Immature natural killer cell (primary cell): ENCODE measurements at regions not wholly inside any gene's neighbourhood (a gene's known extent, or its start where the extent isn't known, plus 50 kb on each side); places are given as distances from the start of the nearest gene placed in this dataset.

ENCODE experiments used
- DNase-seq, 3 donors: peaks; one replicate each; pipeline ENCODE4 v3.0.0; 2022; ENCODE audit warnings: mixed read lengths in 1 of 3
- H3K27ac Mint-ChIP-seq, 6 donors: one replicate each; pipeline ENCODE4 v1.8.0; 2020; ENCODE audit warnings: mixed read lengths in 6 of 6, mild to moderate bottlenecking in 5 of 6, inconsistent platforms in 4 of 6, moderate library complexity in 3 of 6
- H3K27me3 Mint-ChIP-seq, 3 donors: one replicate each; pipeline ENCODE4 v1.8.0; 2020 to 2021; ENCODE audit warnings: low read depth in 3 of 3, mild to moderate bottlenecking in 3 of 3, mixed read lengths in 3 of 3, moderate library complexity in 3 of 3, inconsistent platforms in 1 of 3
- H3K36me3 Mint-ChIP-seq, 3 donors: one replicate each; pipeline ENCODE4 v1.8.0; 2020; ENCODE audit warnings: mixed read lengths in 3 of 3, inconsistent platforms in 2 of 3, mild to moderate bottlenecking in 2 of 3
- H3K4me1 Mint-ChIP-seq, 2 donors: one replicate each; pipeline ENCODE4 v1.8.0; 2020; ENCODE audit warnings: inconsistent platforms in 2 of 2, mild to moderate bottlenecking in 2 of 2, mixed read lengths in 2 of 2, moderate library complexity in 1 of 2
- H3K4me3 Mint-ChIP-seq, 5 donors: one replicate each; pipeline ENCODE4 v1.8.0; 2020; ENCODE audit warnings: mild to moderate bottlenecking in 5 of 5, mixed read lengths in 5 of 5, inconsistent platforms in 3 of 5, moderate library complexity in 3 of 5
- H3K9me3 Mint-ChIP-seq, 6 donors: one replicate each; pipeline ENCODE4 v1.8.0; 2020; ENCODE audit warnings: mild to moderate bottlenecking in 6 of 6, mixed read lengths in 6 of 6, inconsistent platforms in 4 of 6, moderate library complexity in 3 of 6

GRCh38 chr5:174827558-174827957, 103.2 kb downstream of the MSX2 start:
- no peak overlapping the region for H3K4me3 Mint-ChIP-seq
- no peak for DNase-seq
- H3K36me3 Mint-ChIP-seq, result no peaks in the 10 kb centered on the region
- peaks cover 0 to 7% (median 2%) of the 10 kb centered on the region in 3 donors for H3K27me3 Mint-ChIP-seq
- H3K4me1 Mint-ChIP-seq, result no peaks in the 10 kb centered on the region
- peaks cover 0 to 7% (median 0%) of the 10 kb centered on the region in 6 donors for H3K9me3 Mint-ChIP-seq
- no peak overlapping the region for H3K27ac Mint-ChIP-seq

DNA sequence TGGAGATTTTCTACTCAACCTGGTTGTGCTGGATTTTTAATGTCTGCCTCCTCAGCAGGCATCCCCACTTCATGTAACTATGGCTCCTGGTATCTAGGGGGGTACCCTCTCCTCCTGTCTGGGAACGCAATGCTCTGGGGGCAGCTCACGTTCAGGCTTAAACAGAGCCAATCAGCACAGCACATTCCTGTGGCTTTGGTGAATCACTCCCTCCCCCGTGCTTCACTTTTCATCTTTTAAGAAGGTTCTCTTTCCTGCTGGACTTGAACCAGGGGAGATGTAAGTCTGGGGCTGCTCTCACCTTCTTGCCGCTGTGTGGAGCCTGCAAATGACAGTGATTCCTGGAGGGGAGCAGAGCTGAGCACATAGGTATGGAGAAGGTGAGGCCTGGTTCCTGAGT, 101.2 kb downstream of the MSX2 start:
- no peak overlapping the region for H3K4me3 Mint-ChIP-seq

DNA sequence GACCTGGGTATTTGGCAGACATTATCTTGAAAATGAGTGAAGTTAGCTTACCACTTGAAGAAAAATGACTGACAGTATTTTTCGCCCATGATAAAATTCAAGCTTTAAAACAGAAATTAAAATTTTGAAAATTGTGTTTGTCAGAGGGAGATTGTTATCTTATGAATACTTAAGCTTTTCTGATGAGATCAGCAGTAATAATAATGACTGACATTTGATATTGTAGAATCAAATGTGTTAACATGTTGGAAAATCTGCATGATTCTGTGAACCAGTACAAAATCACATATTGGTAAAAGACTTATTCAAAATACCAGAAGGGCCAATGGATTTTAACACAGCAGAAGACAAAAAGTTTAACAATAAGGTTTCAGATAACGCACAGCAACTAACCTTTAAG, 94.0 kb downstream of the MSX2 start:
- peaks cover 0 to 6% (median 0%) of the 10 kb centered on the region in 3 donors for H3K36me3 Mint-ChIP-seq
- peaks cover 0 to 7% (median 0%) of the 10 kb centered on the region in 6 donors for H3K9me3 Mint-ChIP-seq
- H3K4me1 Mint-ChIP-seq, result no peaks in the 10 kb centered on the region
- H3K27ac Mint-ChIP-seq, result no peak overlapping the region
- H3K4me3 Mint-ChIP-seq, result no peak overlapping the region
- DNase-seq, result no peak
- peaks cover 0 to 8% (median 3%) of the 10 kb centered on the region in 3 donors for H3K27me3 Mint-ChIP-seq

More for the DNA sequence above, 101.2 kb downstream of the MSX2 start:
- Mint-ChIP-seq H3K9me3 (peaks cover 0 to 4% (median 0%) of the 10 kb centered on the region in 6 donors), H3K27me3 (peaks cover under 1 to 7% (median 2%) of the 10 kb centered on the region in 3 donors), H3K27ac (no peak overlapping the region), H3K4me1 (no peaks in the 10 kb centered on the region), H3K36me3 (no peaks in the 10 kb centered on the region)
- DNase-seq, result no peak

DNA sequence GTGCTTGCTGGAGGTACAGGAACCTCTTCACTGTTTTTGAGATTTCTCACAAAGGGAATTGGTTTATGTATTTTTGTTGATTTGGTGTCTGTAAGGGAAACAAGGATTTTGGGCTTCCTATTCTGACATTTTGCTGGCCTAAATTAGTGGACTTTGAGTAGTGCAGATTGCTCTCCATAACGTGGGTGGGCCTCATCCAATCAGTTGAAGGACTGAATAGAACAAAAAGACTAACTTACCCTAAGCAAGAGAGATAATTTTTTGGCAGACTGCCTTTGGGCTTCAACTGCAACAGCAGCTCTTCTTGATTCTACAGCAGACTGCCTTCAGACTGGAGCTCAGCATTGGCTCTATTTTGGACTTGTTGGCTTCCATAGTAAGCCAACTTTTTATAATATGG, 93.2 kb downstream of the MSX2 start:
- Mint-ChIP-seq H3K27ac (no peak overlapping the region), H3K9me3 (peaks cover 0 to 7% (median 0%) of the 10 kb centered on the region in 6 donors), H3K36me3 (peaks cover 0 to 6% (median 0%) of the 10 kb centered on the region in 3 donors), H3K27me3 (peaks cover 0 to 8% (median 0%) of the 10 kb centered on the region in 3 donors), H3K4me3 (no peak overlapping the region), H3K4me1 (no peaks in the 10 kb centered on the region)
- DNase-seq, result no peak

DNA sequence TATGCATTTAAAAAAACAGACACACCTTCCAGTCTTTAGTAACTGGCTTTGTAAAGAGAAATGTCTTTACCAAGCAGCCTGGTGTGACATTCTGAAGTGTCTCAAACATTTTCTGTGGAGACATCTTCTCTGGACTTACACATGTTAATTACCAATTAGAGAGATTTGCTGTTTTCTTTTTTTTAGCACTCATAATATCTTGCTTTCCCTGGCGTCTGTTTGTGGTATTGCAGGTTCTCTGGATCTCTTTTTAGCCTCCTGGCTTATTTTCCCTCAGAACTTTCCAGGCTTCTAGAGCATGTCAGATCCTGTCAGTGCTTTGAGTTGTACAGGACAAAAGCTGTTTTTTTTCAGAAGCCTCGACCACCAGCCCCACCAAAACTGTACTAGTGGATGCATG, 92.5 kb downstream of the MSX2 start:
- H3K27ac Mint-ChIP-seq, result no peak overlapping the region
- no peaks in the 10 kb centered on the region for H3K4me1 Mint-ChIP-seq
- H3K27me3 Mint-ChIP-seq, result peaks cover 0 to 8% (median 0%) of the 10 kb centered on the region in 3 donors
- peaks cover 0 to 5% (median 0%) of the 10 kb centered on the region in 6 donors for H3K9me3 Mint-ChIP-seq
- DNase-seq, result no peak
- peaks cover 0 to 6% (median 0%) of the 10 kb centered on the region in 3 donors for H3K36me3 Mint-ChIP-seq
- no peak overlapping the region for H3K4me3 Mint-ChIP-seq

DNA sequence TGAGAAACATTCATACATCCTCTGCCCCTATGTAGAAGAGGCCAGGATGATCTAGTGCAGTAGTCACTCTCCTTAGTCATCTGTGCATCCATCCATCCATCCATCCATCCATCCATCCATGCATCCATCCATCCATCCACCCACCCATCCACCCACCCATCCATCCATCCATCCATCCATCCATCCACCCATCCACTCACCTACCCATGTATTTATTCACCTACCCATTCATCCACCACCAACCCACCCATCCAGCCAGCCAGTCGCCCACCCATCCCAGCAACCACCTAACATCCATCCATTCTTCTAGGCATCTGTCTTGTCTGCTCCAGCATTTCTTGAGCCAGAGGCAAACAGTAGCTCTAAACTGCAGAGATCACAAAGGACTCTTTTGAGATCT, 87.1 kb downstream of the MSX2 start:
- Mint-ChIP-seq H3K4me3 (no peak overlapping the region), H3K27ac (no peak overlapping the region), H3K9me3 (peaks cover 0 to 5% (median 0%) of the 10 kb centered on the region in 6 donors), H3K4me1 (no peaks in the 10 kb centered on the region), H3K36me3 (peaks cover 0 to 6% (median 0%) of the 10 kb centered on the region in 3 donors), H3K27me3 (peaks cover 0 to 4% (median 2%) of the 10 kb centered on the region in 3 donors)
- no peak for DNase-seq

- H3K36me3 Mint-ChIP-seq, result peaks cover 0 to 2% (median 0%) of the 10 kb centered on the region in 3 donors
- H3K4me3 Mint-ChIP-seq, result no peak overlapping the region
- peaks cover 0 to 5% (median 0%) of the 10 kb centered on the region in 6 donors for H3K9me3 Mint-ChIP-seq
- DNase-seq, result no peak
- H3K27me3 Mint-ChIP-seq, result peaks cover 0 to 4% (median 2%) of the 10 kb centered on the region in 3 donors
- no peak overlapping the region for H3K27ac Mint-ChIP-seq
- H3K4me1 Mint-ChIP-seq, result no peaks in the 10 kb centered on the region
Measured at GRCh38 chr5:174810796-174811195, 86.4 kb downstream of the MSX2 start.

DNA sequence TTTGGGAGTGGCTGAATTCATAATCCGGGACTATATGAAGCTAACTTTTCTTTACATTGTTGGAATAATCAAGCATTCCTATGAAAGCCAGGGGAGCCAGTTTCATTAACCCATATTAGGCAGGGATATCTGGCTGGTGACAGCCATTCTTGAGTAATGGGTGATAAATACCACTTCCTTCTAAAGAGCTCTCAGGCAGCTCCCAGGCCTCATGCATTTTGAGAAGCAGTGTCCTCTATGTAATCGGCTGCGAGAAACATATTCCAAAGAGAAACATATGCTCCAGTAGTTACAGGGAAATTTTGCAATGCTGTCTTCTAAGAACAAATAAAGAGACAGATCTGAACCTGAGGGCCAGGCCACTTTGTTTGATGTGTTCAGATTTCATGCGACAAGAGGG, 83.1 kb downstream of the MSX2 start:
- peaks cover 0 to 5% (median 0%) of the 10 kb centered on the region in 6 donors for H3K9me3 Mint-ChIP-seq
- H3K4me1 Mint-ChIP-seq, result no peaks in the 10 kb centered on the region
- DNase-seq, result no peak
- H3K36me3 Mint-ChIP-seq, result no peaks in the 10 kb centered on the region
- no peak overlapping the region for H3K4me3 Mint-ChIP-seq
- H3K27me3 Mint-ChIP-seq, result peaks cover 2 to 4% (median 2%) of the 10 kb centered on the region in 3 donors
- H3K27ac Mint-ChIP-seq, result no peak overlapping the region

- Mint-ChIP-seq H3K36me3 (no peaks in the 10 kb centered on the region), H3K27ac (no peak overlapping the region), H3K27me3 (peaks cover 2 to 4% (median 2%) of the 10 kb centered on the region in 3 donors), H3K4me3 (no peak overlapping the region), H3K9me3 (peaks cover 0 to 5% (median 0%) of the 10 kb centered on the region in 6 donors), H3K4me1 (no peaks in the 10 kb centered on the region)
- no peak for DNase-seq
Measured at GRCh38 chr5:174806729-174807128, 82.3 kb downstream of the MSX2 start.

GRCh38 chr5:174801798-174802197, 77.4 kb downstream of the MSX2 start:
- Mint-ChIP-seq H3K36me3 (no peaks in the 10 kb centered on the region), H3K4me3 (no peak overlapping the region), H3K4me1 (no peaks in the 10 kb centered on the region), H3K9me3 (peaks cover 0 to 5% (median 0%) of the 10 kb centered on the region in 6 donors), H3K27ac (no peak overlapping the region), H3K27me3 (peaks cover 0 to 16% (median 5%) of the 10 kb centered on the region in 3 donors)
- DNase-seq, result no peak

DNA sequence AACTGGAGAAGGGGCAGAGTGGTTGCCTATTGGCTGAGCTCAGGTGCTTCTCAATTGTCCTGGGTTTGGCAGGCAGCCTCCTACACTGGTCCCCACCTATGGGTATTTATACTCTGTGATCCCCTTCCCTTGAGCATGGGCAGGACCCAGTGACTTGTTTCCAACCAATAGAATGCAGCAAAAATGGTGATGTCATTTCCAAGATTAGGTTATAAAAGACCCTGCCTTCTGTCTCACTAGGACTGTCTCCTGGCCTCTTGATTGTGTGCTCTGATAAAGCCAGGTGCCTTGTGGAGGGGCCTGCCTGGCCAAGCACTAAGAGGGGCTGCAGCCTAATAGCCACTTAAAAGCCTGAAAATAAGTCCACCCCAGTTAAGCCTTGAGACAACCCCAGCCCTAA, 76.1 kb downstream of the MSX2 start:
- no peaks in the 10 kb centered on the region for H3K4me1 Mint-ChIP-seq
- DNase-seq, result no peak
- H3K4me3 Mint-ChIP-seq, result no peak overlapping the region
- H3K27ac Mint-ChIP-seq, result no peak overlapping the region
- H3K9me3 Mint-ChIP-seq, result peaks cover 0 to 5% (median 0%) of the 10 kb centered on the region in 6 donors
- H3K36me3 Mint-ChIP-seq, result no peaks in the 10 kb centered on the region
- H3K27me3 Mint-ChIP-seq, result peaks cover 1 to 16% (median 5%) of the 10 kb centered on the region in 3 donors

DNA sequence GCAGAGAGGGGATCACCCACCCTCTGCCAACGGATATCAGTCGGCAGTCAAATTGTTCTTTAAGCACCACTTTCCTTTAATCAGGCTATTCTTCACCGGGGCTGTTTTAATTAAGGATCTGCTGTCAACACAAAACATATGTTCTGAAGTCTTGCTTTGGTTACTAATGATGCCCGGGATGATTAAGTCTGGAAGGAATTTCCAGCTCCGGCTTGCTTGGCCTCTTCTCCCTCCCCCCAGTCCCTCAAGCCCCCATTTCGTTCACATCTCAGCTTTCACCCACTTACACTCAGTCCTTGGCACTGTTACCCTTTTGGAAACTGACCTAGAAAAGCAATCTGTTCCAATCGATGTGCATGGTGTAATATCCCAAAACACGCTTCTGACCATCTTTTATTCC, 74.7 kb downstream of the MSX2 start:
- DNase-seq, result no peak
- no peaks in the 10 kb centered on the region for H3K36me3 Mint-ChIP-seq
- no peak overlapping the region for H3K27ac Mint-ChIP-seq
- no peak overlapping the region for H3K4me3 Mint-ChIP-seq
- H3K9me3 Mint-ChIP-seq, result peaks cover 0 to 2% (median 0%) of the 10 kb centered on the region in 6 donors
- H3K27me3 Mint-ChIP-seq, result peaks cover 1 to 16% (median 5%) of the 10 kb centered on the region in 3 donors
- no peaks in the 10 kb centered on the region for H3K4me1 Mint-ChIP-seq

DNA sequence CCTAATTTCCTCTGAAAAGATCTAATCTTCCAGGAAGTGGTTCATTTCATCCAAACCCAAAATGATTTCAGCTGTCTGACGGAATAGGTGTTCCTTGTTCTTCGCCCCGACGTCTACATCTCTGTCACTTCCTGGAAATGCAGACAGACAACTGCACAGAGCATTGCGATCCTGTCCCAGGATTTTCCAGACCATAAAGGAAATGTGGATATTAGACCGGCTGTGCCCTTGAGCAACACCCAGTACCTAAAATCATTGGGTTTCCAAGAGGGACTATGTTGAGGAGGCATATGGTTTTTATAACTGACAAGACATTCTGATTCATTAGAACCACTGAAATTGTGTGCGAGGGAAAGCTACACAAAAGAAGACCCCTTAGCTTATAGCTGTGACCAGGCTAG, 74.2 kb downstream of the MSX2 start:
- H3K27ac Mint-ChIP-seq, result no peak overlapping the region

DNA sequence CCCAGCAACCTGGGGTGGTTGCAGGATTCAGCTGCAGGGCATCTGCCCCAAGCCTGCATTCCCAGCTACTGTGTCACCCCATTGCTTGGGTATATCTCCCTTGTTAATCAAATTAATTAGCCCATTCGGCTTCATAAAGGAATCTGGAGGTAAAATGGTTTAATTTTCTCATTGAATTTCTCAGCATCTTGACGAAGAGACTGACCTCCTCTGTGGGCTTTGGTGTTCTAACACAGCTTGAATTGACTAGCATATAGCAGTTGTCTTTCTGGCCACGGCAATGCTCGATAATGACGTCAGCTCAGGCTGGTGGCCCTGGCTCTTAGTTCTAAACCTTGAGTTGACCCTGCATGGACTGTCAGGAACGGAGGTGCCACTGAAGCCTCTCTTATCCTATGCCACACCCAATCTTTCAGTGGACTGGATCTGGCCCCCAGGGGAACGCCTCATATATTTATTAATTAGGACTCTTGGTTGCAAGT, 72.4 kb downstream of the MSX2 start:
- Mint-ChIP-seq H3K4me3 (no peak overlapping the region), H3K27ac (no peak overlapping the region), H3K4me1 (no peaks in the 10 kb centered on the region), H3K36me3 (no peaks in the 10 kb centered on the region), H3K27me3 (peaks cover 1 to 20% (median 7%) of the 10 kb centered on the region in 3 donors), H3K9me3 (peaks cover 0 to 2% (median 0%) of the 10 kb centered on the region in 6 donors)
- no peak for DNase-seq

More for the DNA sequence above, 74.2 kb downstream of the MSX2 start:
- Mint-ChIP-seq H3K4me1 (no peaks in the 10 kb centered on the region), H3K36me3 (no peaks in the 10 kb centered on the region), H3K4me3 (no peak overlapping the region), H3K9me3 (peaks cover 0 to 2% (median 0%) of the 10 kb centered on the region in 6 donors), H3K27me3 (peaks cover 1 to 16% (median 5%) of the 10 kb centered on the region in 3 donors)
- DNase-seq, result no peak
